GM19035 (cell line): ENCODE measurements at regions not wholly inside any gene's neighbourhood (a gene's known extent, or its start where the extent isn't known, plus 50 kb on each side); places are given as distances from the start of the nearest gene placed in this dataset.

Experiments used
- ATAC-seq: cut with Tn5 transposase; IDR thresholded peaks from one replicate; pipeline ENCODE4 v1.9.1; 2021; ENCODE audit not compliant: unreplicated experiment

- ATAC-seq, result no peak
Observed at GRCh38 chr2:144085016-144085415, 434.9 kb downstream of the ZEB2 start.

GRCh38 chr2:144084114-144084661 lies 435.7 kb downstream of the ZEB2 start:
- no peak for ATAC-seq

- ATAC-seq, result no peak
Observed at GRCh38 chr2:144083211-144083610, 436.7 kb downstream of the ZEB2 start.

- no peak for ATAC-seq
Observed at GRCh38 chr2:144082777-144083176, 437.1 kb downstream of the ZEB2 start.

GRCh38 chr2:144082327-144082726 lies 437.6 kb downstream of the ZEB2 start:
- no peak for ATAC-seq

GRCh38 chr2:144081272-144081671 lies 438.6 kb downstream of the ZEB2 start:
- ATAC-seq, result no peak

- no peak for ATAC-seq
Observed at GRCh38 chr2:144079803-144080202, 440.1 kb downstream of the ZEB2 start.

GRCh38 chr2:144078802-144079724 lies 440.9 kb downstream of the ZEB2 start:
- ATAC-seq, result no peak

GRCh38 chr2:144078106-144078505 lies 441.8 kb downstream of the ZEB2 start:
- ATAC-seq, result no peak

GRCh38 chr2:144074450-144074849 lies 445.5 kb downstream of the ZEB2 start:
- no peak for ATAC-seq

GRCh38 chr2:144071461-144071860 lies 448.5 kb downstream of the ZEB2 start:
- no peak for ATAC-seq

GRCh38 chr2:144067506-144067905 lies 452.4 kb downstream of the ZEB2 start:
- no peak for ATAC-seq

- no peak for ATAC-seq
Observed at GRCh38 chr2:144063602-144064001, 456.3 kb downstream of the ZEB2 start.

- no peak for ATAC-seq
Observed at GRCh38 chr2:144054911-144055310, 465.0 kb downstream of the ZEB2 start.

- ATAC-seq, result no peak
Observed at GRCh38 chr2:144052083-144052482, 467.8 kb downstream of the ZEB2 start.

GRCh38 chr2:144049137-144049536 lies 470.8 kb downstream of the ZEB2 start:
- ATAC-seq, result no peak

- ATAC-seq, result no peak
Observed at GRCh38 chr2:144048631-144049060, 471.3 kb downstream of the ZEB2 start.

GRCh38 chr2:144042751-144043150 lies 477.2 kb downstream of the ZEB2 start:
- ATAC-seq, result no peak

- no peak for ATAC-seq
Observed at GRCh38 chr2:144041612-144042011, 478.3 kb downstream of the ZEB2 start.

- ATAC-seq, result no peak
Observed at GRCh38 chr2:144040834-144041233, 479.1 kb downstream of the ZEB2 start.

GRCh38 chr2:144032566-144032965 lies 487.4 kb downstream of the ZEB2 start:
- no peak for ATAC-seq

GRCh38 chr2:144030791-144031190 lies 489.1 kb downstream of the ZEB2 start:
- no peak for ATAC-seq
